ENCODE measurements at regions not wholly inside any gene's neighbourhood (a gene's known extent, or its start where the extent isn't known, plus 50 kb on each side); places are given as distances from the start of the nearest gene placed in this dataset.

GRCh38 chr16:9296271-9296590 lies 204.8 kb downstream of the HAPSTR1 start:
- H2AFZ ChIP-seq (ENCODE audit: low read depth, low read length): no peak overlapping the region
- DNase-seq (ENCODE audit: low read depth, low spot score) (no peak), FAIRE-seq (no peak)
- H3K9me3 ChIP-seq (replicated peaks; ENCODE audit: control insufficient read depth, insufficient read depth, low read length): no peaks in the 10 kb centered on the region
- CTCF ChIA-PET: no interaction called here
- no peaks in the 10 kb centered on the region for H3K79me2 ChIP-seq (ENCODE audit: control insufficient read depth, insufficient read depth, low read length)
- H3K4me3 ChIP-seq (replicated peaks in 1 of 3; ENCODE audit: insufficient read depth in 1 of 3, low read depth in 1 of 3, low read length in 3 of 3): no peak overlapping the region
- no peak overlapping the region for H3K9ac ChIP-seq (replicated peaks; ENCODE audit: extremely low read depth, insufficient read depth, low read length)
- no peaks in the 10 kb centered on the region for H3K4me1 ChIP-seq (ENCODE audit: control insufficient read depth, extremely low read depth, insufficient read depth, low read length)
- no peaks in the 10 kb centered on the region for H3K36me3 ChIP-seq (ENCODE audit: control insufficient read depth in 2 of 2, extremely low read depth in 1 of 2, insufficient read depth in 2 of 2, low read length in 2 of 2)
- POLR2A ChIA-PET: no interaction called here
- dilution Hi-C loops (cut with MboI; ENCODE audit: extremely low pct_ligation_motif_present, low sequenced_read_pairs): no loop called here
- H3K27ac ChIP-seq (ENCODE audit: insufficient read depth, low read depth, low read length): no peak overlapping the region
- no peaks in the 10 kb centered on the region for H3K27me3 ChIP-seq (ENCODE audit: control insufficient read depth in 2 of 2, insufficient read depth in 2 of 2, low read length in 2 of 2)
- H4K20me1 ChIP-seq (replicated peaks; ENCODE audit: control insufficient read depth, extremely low read depth, insufficient read depth, low read length): no peaks in the 10 kb centered on the region
- no peak for TF ChIP-seq CTCF (IDR thresholded peaks at IDR 0.05; ENCODE audit: extremely low read depth in 1 of 2, insufficient read depth in 1 of 2, low read depth in 1 of 2, low read length in 2 of 2)
- no peak for TF ChIP-seq EZH2 (IDR thresholded peaks at IDR 0.05; ENCODE audit: borderline replicate concordance, low read depth, low read length, severe bottlenecking)
- TF ChIP-seq POLR2A (IDR thresholded peaks at IDR 0.05; ENCODE audit: low read depth, low read length): no peak
- no peak for TF ChIP-seq MAX (IDR thresholded peaks at IDR 0.05; ENCODE audit: insufficient read depth, insufficient read length)
- intact Hi-C loops (cut with micrococcal nuclease): no loop called here
- no TSS peak for BruUV-seq (replicated peaks)
- no peaks in the 10 kb centered on the region for H3K9me1 ChIP-seq (replicated peaks; ENCODE audit: control insufficient read depth, extremely low read depth, insufficient read depth, low read length)
- no peak overlapping the region for H3K4me2 ChIP-seq (ENCODE audit: insufficient read depth, low read length)

GRCh38 chr16:9297437-9298113 lies 206.1 kb downstream of the HAPSTR1 start:
- POLR2A ChIA-PET: no interaction called here
- dilution Hi-C loops (cut with MboI; ENCODE audit: extremely low pct_ligation_motif_present, low sequenced_read_pairs) (no loop called here), intact Hi-C loops (cut with micrococcal nuclease) (loop anchor here (1.0 kb wide), 1 partner anchor 884 kb away; no protein-coding TSS in a partner anchor)
- no peaks in the 10 kb centered on the region for H3K27me3 ChIP-seq (ENCODE audit: control insufficient read depth in 2 of 2, insufficient read depth in 2 of 2, low read length in 2 of 2)
- DNase-seq (ENCODE audit: low read depth, low spot score): peak; percentile 2
- no peaks in the 10 kb centered on the region for H4K20me1 ChIP-seq (replicated peaks; ENCODE audit: control insufficient read depth, extremely low read depth, insufficient read depth, low read length)
- no peak overlapping the region for H3K27ac ChIP-seq (ENCODE audit: insufficient read depth, low read depth, low read length)
- H3K9ac ChIP-seq (replicated peaks; ENCODE audit: extremely low read depth, insufficient read depth, low read length): no peak overlapping the region
- TF ChIP-seq POLR2A (IDR thresholded peaks at IDR 0.05; ENCODE audit: low read depth, low read length): no peak
- no peak for TF ChIP-seq JUN (IDR thresholded peaks at IDR 0.05; ENCODE audit: borderline replicate concordance, insufficient read depth, insufficient read length, low read depth)
- no peak for TF ChIP-seq POLR2AphosphoS5 (IDR thresholded peaks at IDR 0.05; ENCODE audit: insufficient read depth, low read depth, low read length)
- no peak for TF ChIP-seq FOS (IDR thresholded peaks at IDR 0.05; ENCODE audit: borderline replicate concordance, insufficient read depth, low read length)
- TF ChIP-seq CTCF (IDR thresholded peaks at IDR 0.05; ENCODE audit: extremely low read depth in 1 of 2, insufficient read depth in 1 of 2, low read depth in 1 of 2, low read length in 2 of 2): peak; percentile 55 to 58
- no peak for TF ChIP-seq MYC (IDR thresholded peaks at IDR 0.05; ENCODE audit: low read depth, low read length)
- no peak for TF ChIP-seq EZH2 (IDR thresholded peaks at IDR 0.05; ENCODE audit: borderline replicate concordance, low read depth, low read length, severe bottlenecking)
- peak; percentile 37 for TF ChIP-seq MAX (IDR thresholded peaks at IDR 0.05; ENCODE audit: insufficient read depth, insufficient read length)
- TF ChIP-seq GATA2 (IDR thresholded peaks at IDR 0.05; ENCODE audit: insufficient read depth, insufficient read length, low read depth, low read length): no peak
- H2AFZ ChIP-seq (ENCODE audit: low read depth, low read length): no peak overlapping the region
- no peaks in the 10 kb centered on the region for H3K4me1 ChIP-seq (ENCODE audit: control insufficient read depth, extremely low read depth, insufficient read depth, low read length)
- H3K79me2 ChIP-seq (ENCODE audit: control insufficient read depth, insufficient read depth, low read length): no peaks in the 10 kb centered on the region
- no peak overlapping the region for H3K4me2 ChIP-seq (ENCODE audit: insufficient read depth, low read length)
- no peaks in the 10 kb centered on the region for H3K36me3 ChIP-seq (ENCODE audit: control insufficient read depth in 2 of 2, extremely low read depth in 1 of 2, insufficient read depth in 2 of 2, low read length in 2 of 2)
- no TSS peak for BruUV-seq (replicated peaks)
- H3K9me1 ChIP-seq (replicated peaks; ENCODE audit: control insufficient read depth, extremely low read depth, insufficient read depth, low read length): no peaks in the 10 kb centered on the region
- H3K4me3 ChIP-seq (replicated peaks in 1 of 3; ENCODE audit: insufficient read depth in 1 of 3, low read depth in 1 of 3, low read length in 3 of 3): no peak overlapping the region
- CTCF ChIA-PET: interaction anchor here (0.7 to 1.0 kb wide), 6 partner anchors 10 to 1439 kb away, joined by 3 to 5 read pairs (median 3); partner anchors contain the start of gene GRIN2A
- FAIRE-seq: no peak
- no peaks in the 10 kb centered on the region for H3K9me3 ChIP-seq (replicated peaks; ENCODE audit: control insufficient read depth, insufficient read depth, low read length)
